Fibroblast of lung (primary cell): ENCODE measurements at regions not wholly inside any gene's neighbourhood (a gene's known extent, or its start where the extent isn't known, plus 50 kb on each side); places are given as distances from the start of the nearest gene placed in this dataset.

ENCODE experiments used
- CTCF ChIP-seq, 2 donors: IDR thresholded peaks in 1 of 2; conservative IDR thresholded peaks in 1 of 2; 1 replicate in 1 of 2; 2 replicates in 1 of 2; pipeline ENCODE4 v1.5.1; 2011 to 2012; ENCODE audit warnings: low read length in 2 of 2, control low read depth in 1 of 2, inconsistent platforms in 1 of 2, low read depth in 1 of 2, mild to moderate bottlenecking in 1 of 2
- EZH2 ChIP-seq: IDR thresholded peaks from 2 replicates; pipeline ENCODE4 v1.5.1; 2012; ENCODE audit warnings: low read length, control low read depth, mild to moderate bottlenecking; ENCODE audit errors: missing control alignments

DNA sequence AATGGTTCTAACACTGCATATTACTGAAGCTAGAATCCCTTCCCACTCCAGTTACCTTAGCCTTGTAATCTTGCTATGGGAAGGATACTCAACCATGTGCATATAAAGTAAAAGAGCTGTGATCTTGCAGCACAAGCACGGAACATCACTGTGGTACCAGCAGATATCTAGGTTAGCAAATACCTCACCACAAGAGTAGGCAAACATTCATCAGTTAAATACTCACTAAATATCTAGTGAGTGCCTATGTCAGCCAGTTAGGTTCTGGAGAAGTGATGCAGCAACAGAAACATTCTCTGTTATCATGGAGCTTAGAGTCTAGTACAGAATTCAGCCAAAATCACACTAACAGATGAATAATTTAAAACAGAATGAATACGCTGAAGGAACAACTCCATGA, 349.6 kb upstream of the UBE2E3 start:
- TF ChIP-seq CTCF (conservative IDR thresholded peaks at IDR 0.05 in 1 of 2, IDR thresholded peaks at IDR 0.05 in 1 of 2; ENCODE audit: low read depth in 1 of 2, low read length in 2 of 2) (no peak), EZH2 (no peak)
